NCI-H1105 (cell line): ENCODE measurements at regions not wholly inside any gene's neighbourhood (a gene's known extent, or its start where the extent isn't known, plus 50 kb on each side); places are given as distances from the start of the nearest gene placed in this dataset.
A peak's percentile ranks its signal among the peaks of the same experiment; 100 is the strongest.

Source experiments
- DNase-seq: peaks from one replicate; lab custom pipeline; 2025; lab: John Stamatoyannopoulos, UW

DNA sequence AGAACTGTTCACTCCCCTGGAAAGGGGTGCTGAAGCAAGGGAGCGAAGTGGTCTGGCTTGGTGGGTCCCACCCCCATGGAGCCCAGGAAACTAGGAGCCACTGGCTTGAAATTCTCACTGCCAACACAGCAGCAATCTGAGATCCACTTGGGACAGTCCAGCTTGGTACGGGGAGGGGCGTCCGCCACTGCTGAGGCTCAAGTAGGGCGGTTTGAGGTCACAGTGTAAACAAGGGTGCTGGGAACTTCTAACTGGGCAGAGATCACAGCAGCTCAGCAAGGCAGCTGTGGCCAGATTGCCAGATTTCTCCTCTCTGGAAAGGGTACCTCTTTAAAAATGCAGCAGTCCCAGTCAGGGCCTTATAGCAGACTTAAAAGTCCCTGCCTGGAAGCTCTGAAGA is 53.9 kb upstream of the GALNTL6 start:
- no peak for DNase-seq

DNA sequence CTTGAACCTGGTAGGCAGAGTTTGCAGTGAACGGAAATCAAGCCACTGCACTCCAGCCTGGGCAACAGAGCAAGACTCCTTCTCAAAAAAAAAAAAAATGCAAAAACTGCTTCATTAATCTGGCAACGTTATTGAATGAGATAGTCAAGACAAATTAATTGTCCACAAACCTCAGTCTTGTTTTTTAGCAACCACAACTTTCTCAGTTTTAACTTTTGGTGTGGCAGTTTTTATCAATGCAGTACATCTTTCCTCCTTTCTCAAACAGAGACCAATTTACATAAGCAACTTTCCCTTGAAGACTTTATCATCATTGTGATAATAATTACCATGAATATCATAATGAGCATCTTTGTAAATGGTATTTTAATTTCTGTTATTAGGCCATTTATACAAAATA is 61.7 kb upstream of the GALNTL6 start:
- DNase-seq: no peak

DNA sequence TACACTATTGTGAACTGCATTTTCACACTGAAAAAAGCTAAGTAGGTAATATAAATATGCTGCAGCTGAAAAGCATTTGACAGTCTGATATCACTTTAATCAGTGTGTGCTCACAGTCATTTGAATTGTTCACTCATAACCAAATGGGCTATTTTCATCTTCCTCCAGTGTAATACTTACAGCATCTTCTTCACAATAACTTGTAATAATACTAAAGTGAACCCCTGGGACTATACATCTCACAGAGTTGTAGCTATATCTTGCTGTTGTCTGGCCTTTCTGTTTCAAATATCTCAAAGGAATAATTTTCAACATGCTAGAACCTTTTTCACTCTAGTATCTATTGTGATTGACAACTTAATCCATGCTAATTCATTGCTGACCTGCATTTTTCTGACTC is 66.8 kb upstream of the GALNTL6 start:
- DNase-seq: no peak

DNA sequence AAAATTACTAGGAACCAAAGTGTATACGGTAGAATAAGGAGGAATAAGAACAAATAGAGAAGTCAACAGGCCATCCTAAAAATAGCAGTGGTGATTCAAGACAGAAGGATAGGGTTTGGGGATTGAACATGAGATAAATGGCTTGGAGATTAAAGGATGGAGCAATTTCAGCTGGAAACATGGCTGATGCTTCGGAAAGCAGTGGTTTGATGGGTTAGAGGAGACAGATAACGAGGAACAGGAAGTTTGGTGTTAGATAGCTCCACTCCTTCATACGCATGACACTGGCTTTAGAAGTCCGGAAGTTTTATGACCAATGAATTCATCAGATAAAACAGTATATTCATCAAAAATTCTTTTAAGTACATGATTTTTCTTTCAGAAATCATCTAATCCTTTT is 70.8 kb upstream of the GALNTL6 start:
- no peak for DNase-seq

DNA sequence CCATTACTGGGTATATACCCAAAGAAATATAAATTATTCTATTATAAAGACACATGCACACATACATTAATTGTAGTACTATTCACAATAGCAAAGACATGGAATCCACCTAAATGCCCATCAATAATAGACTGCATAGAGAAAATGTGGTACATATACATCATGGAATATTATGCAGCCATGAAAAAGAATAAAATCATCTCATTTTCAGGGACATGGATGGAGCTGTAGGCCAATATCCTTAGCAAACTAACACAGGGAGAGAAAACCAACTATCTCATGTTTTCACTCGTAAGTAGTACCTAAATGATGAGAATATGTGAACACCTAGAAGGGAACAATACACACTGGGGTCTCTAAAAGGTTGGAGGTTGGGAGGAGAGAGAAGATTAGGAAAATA is 86.0 kb upstream of the GALNTL6 start:
- DNase-seq: no peak

DNA sequence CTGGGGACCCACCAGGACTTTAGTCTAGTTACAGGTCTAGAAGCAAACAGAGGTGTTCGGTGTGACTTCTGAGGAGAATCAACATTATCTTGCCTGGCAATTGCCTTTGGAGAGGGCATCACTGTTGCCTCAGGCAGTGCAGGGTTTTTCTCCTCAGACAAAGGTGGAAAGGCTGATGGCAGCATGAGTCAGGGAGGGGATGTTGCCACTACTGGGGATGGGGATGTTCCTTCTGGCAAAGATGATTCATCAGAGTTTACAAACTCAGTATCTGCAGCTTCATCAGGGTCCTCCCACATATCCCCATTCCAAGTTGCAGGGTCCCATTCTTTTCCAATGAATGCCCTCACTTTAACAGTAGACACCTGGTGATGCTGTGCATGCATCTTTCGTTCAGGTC is 91.3 kb upstream of the GALNTL6 start:
- DNase-seq: no peak

DNA sequence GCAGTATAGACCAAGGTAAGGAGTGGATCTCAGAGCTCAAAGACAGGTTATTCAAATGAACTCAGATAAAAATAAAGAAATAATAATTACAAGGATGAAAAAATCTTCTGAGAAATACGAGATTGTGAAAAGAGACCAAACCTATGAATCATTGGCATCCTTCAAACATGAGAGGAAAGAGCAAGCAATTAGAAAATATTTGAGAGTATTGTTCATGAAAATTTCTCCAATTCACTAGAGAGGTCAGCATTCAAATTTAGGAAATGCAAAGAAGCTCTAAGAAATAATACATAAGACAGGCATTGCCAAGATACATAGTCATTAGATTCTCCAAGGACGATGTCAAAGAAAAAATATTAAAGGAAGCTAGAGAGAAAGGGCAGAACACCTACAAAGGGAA is 93.5 kb upstream of the GALNTL6 start:
- DNase-seq: no peak

DNA sequence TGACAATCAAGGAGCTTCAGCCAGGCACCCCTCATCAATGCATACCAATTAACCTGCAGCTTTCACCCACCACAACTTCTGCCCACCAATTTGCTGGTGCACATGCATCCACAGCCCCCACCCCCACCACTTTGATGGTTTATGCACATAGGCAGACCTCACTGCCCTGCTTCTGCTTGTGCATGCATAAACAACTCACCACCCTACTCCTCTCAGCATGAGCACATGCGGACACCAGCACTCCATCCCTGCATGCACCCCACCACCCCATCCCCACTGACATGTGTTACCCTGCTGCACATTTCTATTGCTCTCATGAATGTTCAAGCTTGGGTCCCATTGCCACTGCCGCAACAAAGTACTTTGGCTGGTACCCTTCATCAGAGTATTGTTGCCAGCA is 94.5 kb upstream of the GALNTL6 start:
- no peak for DNase-seq

DNA sequence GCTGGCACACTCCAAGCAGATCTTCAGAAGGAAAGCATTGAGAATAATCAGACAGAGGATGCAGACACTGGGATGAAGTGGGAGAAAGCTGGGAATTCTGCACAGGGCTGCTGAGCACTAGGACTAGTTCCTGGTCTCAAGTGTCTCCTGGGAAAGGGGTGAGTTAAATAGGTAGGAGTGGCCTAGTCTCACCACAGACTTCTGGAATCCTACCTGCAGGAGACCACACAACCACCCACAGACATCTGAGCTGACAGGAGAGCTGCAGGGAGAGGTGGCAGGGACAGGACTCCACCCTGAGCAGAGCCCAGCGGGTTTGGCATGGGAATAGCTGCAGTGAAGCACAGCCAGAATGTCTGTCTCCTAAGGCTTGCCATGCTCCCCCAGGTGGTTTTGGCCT is 95.1 kb upstream of the GALNTL6 start:
- no peak for DNase-seq

DNA sequence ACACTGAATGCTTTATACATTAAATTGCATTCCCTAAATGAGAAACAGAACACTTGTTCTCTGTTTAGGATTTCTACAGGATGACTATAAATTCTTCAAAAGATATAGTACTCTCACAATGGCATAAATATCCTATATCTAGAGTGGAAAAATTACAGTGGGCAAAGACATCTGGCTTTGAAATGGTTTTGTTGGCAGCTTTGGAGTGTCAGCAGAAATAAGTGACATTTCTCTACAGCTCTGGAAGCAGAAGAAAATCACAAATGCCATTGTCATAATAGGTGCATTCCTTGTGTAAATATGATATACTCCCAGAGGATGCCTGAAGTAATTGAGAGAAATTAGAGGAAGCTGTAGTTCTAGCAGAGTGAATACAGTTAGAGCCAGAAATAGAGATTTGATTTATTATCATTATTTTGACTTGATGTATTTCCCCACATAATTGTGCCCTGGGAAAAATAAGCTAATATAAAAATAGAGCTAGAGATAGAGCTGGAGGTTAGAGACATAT is 95.9 kb upstream of the GALNTL6 start:
- DNase-seq: no peak

DNA sequence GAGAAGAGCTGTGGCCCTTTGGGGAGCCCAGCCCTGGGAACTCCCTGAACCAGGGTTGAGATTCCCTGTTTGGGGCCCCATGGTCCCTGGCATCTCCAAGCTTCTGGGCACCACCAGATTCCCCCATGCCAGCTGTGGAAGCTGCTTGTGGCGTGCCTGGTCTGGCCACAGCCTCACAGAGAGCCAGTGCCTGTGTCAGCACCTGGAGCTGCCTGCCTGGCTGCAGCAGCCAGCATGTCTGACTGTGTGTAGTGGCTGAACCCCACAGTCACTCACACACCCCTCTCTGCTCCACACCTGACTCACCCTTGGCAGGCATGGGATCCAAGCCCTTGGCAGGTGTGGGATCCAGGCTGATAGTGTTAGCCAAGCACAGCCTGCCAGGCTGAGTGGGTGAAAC is 97.2 kb upstream of the GALNTL6 start:
- DNase-seq: no peak

DNA sequence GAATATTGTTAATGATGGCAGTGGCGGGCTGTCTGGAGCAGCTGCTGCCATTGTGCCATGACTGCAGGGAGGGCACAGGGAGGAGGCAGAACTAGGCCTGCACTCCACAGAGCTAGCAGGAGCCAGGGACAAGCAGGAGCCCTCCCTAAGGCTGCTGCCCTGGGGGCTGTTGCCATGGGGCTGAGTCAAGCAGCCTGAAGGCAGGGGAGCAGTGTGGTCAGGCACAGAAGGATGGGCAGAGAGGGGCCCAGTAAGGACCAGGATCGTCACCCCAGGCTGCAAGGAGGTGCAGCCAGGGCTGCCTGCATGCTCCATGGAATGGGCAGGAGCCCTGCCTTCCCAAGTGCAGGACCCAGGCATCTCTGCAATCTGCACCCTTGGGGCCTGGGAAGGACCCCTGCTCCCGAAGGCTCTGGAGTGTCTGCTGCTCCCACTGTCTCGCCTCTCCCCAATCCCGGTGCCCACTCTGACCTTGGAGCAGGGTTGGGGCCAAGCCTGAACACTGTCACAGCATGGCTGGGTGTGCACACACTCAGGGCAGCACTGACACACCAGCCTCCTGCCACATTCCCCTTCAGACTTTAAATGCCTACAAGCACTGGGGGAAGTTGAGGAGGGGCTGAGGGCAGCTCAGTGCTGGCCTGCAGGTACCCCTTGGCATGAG is 98.3 kb upstream of the GALNTL6 start:
- no peak for DNase-seq

DNA sequence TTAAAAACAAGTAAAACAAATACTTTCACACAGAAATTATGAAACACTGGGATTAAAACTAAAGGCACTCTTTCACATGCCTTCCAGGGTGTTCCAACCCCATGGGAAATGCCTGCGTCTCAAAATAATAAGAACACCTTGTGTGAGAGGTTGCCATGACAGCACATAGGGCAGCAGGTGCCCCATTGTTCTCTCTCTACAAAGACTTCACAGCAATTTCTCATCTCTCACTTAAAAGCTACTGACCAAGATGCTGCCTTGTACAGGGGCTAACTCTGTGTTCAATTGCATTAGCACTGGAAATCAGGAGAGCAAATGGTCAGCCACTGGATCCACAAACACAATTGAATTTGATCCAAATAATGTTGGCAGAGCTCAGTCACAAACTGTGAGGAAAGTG is 102.5 kb upstream of the GALNTL6 start:
- DNase-seq: peak; percentile 57

DNA sequence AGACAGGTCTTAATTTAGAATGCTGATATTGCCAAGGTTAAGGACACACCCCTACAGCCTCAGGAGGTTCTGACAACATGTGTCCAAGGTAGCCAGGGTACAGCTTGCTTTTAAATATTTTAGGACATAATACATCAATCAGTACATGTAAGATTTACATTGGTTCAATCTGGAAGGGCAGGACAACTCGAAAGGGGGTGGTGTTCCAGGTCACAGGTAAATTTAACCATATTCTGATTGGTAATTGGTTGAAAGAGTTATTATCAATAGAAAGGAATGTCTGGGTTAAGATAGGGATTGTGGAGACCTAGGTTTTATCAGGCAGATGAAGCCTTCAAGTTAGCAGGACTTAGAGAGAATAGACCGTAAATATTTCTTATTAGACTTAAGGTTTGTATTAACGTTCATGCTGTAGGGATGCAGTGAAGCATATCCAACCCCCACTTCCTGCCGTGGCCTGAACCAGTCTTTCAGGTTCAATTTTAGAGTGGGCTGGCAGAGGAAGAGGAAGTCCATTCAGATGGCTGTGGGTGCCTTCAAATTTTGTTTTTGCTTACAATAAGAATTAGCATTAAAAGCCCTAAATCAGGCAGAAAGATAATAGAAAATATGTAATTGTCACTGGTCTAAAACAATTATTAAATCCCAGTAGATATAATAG is 136.5 kb upstream of the GALNTL6 start:
- no peak for DNase-seq

DNA sequence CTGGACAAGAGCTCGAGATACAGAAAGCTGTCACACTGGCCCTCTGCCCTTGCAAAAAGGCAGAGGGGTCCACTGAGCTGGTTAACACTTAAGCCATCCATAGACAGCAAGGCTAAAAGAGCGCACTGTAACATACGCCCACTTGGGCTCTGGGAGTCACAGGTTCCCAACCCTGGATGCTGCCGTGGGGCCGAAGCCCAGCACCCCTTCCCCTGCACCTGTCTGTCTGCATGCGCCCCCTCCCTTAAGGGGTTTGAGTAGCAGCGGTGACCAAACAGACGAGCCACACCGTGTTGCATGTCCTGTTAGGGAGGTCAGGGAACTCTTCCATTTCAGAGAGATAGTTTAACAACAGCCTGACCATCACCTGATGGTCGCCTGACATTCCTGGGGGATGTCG is 138.4 kb upstream of the GALNTL6 start:
- DNase-seq: no peak

DNA sequence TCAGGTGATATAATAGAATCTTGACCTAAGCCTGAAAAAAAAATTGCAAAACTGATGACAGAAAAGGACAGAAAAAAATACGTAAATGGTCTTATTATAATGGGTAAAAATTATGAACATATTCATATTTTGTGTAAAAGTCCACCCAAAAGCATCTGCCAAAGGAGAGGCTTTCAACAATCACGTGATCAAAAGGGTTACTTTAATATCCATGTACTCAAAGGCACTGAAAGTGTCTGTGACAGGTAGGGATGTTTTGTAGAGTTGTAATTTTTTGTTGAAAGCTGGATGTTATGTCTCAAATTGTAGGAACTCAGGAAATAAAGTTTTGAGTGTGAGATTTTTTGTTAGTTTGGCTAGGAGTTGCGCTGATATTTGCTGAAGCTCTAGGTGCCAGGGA is 144.8 kb upstream of the GALNTL6 start:
- DNase-seq: no peak

DNA sequence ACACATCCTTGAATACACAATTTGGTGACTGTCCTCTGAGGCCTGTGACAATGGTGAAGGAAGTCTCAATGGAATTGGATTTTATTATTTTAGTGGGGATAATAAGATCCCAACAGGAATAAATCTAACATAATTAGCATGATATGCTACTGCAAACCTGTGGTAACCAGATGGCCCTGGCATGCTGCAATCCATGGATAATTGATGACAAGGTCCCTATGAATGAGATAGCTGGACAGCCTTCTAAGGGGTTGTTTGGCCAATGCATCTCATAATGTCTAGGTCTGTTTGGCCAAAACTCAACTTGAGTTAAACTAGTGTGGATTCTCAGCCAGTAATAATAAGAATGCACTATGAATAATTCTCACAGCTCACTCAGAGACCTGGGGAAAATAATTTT is 145.3 kb upstream of the GALNTL6 start:
- DNase-seq: no peak

DNA sequence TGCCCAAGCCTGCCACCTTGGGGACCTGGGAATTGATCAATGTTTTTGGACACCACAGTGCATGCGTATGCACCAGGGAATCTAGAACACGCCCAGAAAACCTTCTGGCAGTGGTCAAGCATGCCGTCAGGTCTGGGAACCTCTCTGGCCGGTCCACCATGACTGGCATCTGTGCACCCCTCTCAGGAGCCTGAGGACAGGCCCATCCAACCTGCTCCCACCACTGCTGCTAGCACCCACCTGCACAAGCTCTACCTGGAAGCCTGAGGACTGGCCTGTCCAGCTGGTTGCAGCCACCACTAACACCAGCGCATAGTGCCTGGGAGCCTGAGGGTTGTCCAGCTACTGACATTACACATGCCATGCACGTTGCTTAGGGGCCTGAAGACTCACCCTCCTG is 162.1 kb upstream of the GALNTL6 start:
- DNase-seq: no peak

DNA sequence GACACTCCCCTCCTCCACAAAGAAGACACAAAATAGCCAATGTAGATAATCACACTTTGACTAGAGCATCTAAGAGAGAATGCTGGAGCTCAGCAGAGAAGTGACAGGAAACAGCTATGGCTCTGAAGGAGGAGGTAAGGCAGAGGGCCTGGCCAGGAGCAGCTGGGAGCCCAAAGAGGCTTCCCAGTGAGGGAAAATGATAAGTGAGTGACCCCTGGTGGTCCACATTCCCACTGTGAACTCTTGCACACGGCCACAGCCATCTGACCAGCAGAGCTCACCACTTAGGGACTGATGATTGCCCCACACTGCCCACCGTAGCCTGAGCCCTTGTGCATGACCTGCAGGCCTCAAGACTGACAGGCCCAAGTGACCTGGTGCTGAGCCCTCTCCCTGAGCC is 162.7 kb upstream of the GALNTL6 start:
- no peak for DNase-seq

DNA sequence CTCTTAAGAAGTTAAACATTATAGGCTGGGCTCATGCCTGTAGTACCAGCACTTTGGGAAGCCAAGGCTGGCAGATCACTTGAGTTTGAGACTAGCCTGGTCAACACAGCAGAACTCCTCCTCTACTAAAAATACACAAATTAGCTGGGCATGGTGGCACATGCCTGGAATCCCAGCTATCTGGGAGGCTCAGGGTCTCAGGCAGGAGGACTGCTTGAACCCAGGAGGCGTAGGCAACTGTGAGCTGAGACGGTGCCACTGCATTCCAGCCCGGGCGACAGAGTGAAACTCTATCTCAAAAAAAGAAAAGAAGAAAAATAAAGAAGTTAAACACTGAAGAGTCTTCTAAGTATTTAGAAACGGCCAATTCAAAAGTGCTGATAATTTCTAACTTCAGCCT is 164.3 kb upstream of the GALNTL6 start:
- no peak for DNase-seq

DNA sequence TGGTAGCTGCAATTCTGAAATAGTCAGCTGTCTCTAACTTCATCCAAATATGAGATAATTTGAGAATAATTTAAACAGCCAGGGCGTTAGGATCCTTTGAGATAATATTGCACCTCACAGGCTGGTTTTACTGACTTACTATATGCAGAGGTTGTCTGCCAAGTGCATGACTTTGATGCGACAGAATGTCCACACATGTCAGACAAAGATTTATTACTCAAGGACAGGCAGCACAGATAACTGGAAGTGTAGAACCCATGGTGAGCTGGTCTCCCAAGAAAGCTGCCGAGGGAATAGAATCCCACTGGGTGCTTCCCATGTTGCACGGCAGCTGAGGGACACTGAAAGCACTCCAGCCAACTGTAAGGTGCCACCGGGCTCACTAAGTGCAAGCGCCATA is 166.2 kb upstream of the GALNTL6 start:
- no peak for DNase-seq

DNA sequence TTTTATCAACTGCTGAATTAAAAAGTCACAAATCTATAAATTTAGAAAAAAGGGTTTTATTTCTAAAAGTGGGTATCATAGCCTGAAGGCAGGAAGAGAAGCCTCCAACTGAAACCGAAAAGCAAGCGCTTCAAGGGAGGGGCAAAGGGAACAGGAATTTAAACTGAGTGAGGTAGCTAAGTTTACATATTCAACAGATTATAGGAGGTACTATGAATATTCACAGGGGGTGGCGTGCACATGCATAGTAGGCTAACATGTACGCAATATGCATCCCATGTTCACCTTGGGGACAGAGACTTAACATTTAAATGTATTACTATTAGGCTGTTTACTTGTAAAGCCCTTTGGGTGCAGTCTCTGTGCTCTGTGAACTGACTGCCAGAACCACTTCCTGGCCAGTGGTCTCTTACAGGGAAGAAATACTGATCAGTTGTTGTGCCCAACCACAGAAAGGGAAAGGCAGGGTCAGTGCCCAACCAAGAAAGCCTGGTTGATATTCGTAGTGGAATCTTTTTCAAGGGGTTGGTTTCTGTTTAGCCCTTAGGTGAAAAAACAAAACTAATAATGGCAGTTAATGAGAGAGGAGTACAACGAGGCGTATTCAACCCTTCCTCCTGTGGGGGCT is 168.7 kb upstream of the GALNTL6 start:
- no peak for DNase-seq

DNA sequence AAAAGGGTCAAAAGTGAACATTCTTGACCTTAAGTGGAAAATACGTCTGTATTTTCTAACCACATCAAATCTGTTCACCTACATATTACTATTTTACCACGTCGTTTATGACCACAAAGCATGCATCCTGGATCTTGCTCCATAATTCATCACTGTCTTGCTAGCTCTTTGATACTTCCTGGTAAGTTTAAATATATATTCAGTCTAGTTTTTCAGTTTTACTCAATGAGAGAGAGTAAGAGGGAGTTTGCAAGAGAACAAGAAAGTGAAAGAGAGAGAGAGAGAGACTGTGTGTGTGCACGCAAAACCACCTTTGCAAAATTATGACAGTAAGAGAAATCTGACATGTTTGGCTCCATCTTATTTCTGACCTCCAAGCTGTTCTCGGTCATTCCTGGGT is 173.7 kb upstream of the GALNTL6 start:
- no peak for DNase-seq

DNA sequence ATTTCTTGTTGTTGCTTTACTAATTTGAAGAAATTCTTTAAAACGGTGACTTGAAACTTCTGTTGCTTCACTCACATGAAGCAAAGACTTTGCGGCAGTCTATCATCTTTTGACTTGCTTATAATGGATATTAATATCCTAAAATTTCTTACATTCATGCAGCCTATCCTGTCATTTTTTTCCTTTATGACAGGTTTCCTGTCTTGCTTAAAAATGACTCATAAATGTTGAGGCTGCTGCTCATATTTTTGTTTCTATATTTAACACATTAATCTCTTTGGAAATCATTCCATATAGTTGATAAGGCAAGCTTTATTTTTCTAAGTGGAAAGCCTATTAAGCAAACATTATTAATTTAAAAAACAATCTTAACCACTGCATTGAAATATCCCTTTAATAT is 176.6 kb upstream of the GALNTL6 start:
- no peak for DNase-seq
